Ovary (tissue), 7 donors: ENCODE measurements at regions not wholly inside any gene's neighbourhood (a gene's known extent, or its start where the extent isn't known, plus 50 kb on each side); places are given as distances from the start of the nearest gene placed in this dataset.

Experiments
- DNase-seq, 5 donors: peaks; one replicate each; pipeline ENCODE4 v3.0.0-alpha.2; 2019 to 2020
- H3K27ac ChIP-seq, 2 donors: fragments of 200-600 bp; one replicate each; pipeline versions ENCODE4 v1.5.1 to v1.8.0; 2019 to 2022
- H3K27me3 ChIP-seq: fragments of 200-600 bp; one replicate; pipeline ENCODE4 v1.8.0; 2022
- H3K36me3 ChIP-seq: fragments of 200-600 bp; sonication (generic); one replicate; pipeline ENCODE4 v1.5.1; 2019
- H3K4me1 ChIP-seq: one replicate; pipeline ENCODE4 v1.8.1; 2013; ENCODE audit warnings: mild to moderate bottlenecking, moderate library complexity; ENCODE audit not compliant: insufficient read depth
- H3K4me3 ChIP-seq: fragments of 200-600 bp; sonication (generic); one replicate; pipeline ENCODE4 v1.5.1; 2017
- H3K9me3 ChIP-seq, 2 donors: fragments of 200-600 bp in 1 of 2; sonication (generic) in 1 of 2; one replicate each; pipeline versions ENCODE4 v1.5.1 to v1.8.1; 2013 to 2019; ENCODE audit warnings: mild to moderate bottlenecking in 1 of 2, moderate library complexity in 1 of 2
- EP300 ChIP-seq: sonication (generic); formaldehyde crosslinking; IDR thresholded peaks from one replicate; pipeline ENCODE4 v1.6.1; 2017; ENCODE audit warnings: antibody characterized with exemption
- POLR2A ChIP-seq: fragments of 450-650 bp; IDR thresholded peaks from one replicate; pipeline ENCODE4 v1.6.1; 2017; ENCODE audit warnings: antibody characterized with exemption, mild to moderate bottlenecking, moderate library complexity
- WGBS, 3 donors: extraction: QIAGEN DNeasy Blood & Tissue Kit in 1 of 3; methylation state at CpG; one replicate each; pipeline versions ENCODE4 v1.1.5 to v1.1.7; 2013 to 2017; 5-methylcytosine and 5-hydroxymethylcytosine counted together
- intact Hi-C, 4 donors: fragments of 100-400 bp; cut with DNase I; formaldehyde crosslinking; loops; one replicate each; pipeline versions ENCODE4 v1.11.0 to v1.15.1; 2022 to 2023
- TF ChIP-seq, protein P1 (sequence below), 3 donors: fragments of 450-650 bp in 2 of 3; fragments of 200-600 bp in 1 of 3; IDR thresholded peaks; one replicate each; pipeline versions ENCODE4 v1.5.1 to v1.8.0; 2016 to 2022; ENCODE audit warnings: antibody characterized with exemption in 3 of 3, mild to moderate bottlenecking in 1 of 3
- donor health status: DM: no; HTN: no; CAD: no; lungs with moderate emphysema.
- donor health status: DM: no; HTN: no; CAD: no.
- donor health status: Bipolar disorder and iron deficiency.
- donor health status: DM: no; HTN: no; CAD: no.
- donor health status: DM: yes; HTN: yes; CAD: no.

DNA sequence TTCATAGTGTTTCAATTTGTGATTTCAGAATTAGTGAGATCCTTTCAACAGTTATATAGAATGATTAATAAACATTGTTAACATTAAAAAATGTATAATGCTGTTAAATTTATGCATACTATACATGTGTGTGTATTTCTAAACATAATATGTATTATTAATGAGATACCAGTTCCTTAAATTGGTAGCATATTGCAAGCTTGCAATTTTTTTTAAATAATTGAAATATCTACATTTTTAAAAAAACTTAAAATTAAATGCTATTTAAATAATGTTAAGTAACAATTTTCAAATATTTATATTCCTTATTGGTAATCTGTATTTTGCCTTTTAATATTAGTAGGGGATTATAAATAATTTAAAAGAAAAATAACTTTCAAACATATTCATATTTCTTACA, 1479.5 kb upstream of the PCDH7 start:
- DNase-seq = no peak
- TF ChIP-seq POLR2A (no peak), EP300 (no peak)
- TF ChIP-seq, protein P1, sequence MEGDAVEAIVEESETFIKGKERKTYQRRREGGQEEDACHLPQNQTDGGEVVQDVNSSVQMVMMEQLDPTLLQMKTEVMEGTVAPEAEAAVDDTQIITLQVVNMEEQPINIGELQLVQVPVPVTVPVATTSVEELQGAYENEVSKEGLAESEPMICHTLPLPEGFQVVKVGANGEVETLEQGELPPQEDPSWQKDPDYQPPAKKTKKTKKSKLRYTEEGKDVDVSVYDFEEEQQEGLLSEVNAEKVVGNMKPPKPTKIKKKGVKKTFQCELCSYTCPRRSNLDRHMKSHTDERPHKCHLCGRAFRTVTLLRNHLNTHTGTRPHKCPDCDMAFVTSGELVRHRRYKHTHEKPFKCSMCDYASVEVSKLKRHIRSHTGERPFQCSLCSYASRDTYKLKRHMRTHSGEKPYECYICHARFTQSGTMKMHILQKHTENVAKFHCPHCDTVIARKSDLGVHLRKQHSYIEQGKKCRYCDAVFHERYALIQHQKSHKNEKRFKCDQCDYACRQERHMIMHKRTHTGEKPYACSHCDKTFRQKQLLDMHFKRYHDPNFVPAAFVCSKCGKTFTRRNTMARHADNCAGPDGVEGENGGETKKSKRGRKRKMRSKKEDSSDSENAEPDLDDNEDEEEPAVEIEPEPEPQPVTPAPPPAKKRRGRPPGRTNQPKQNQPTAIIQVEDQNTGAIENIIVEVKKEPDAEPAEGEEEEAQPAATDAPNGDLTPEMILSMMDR (IDR thresholded peaks at IDR 0.05) = no peak
- intact Hi-C loops = no loop called here

DNA sequence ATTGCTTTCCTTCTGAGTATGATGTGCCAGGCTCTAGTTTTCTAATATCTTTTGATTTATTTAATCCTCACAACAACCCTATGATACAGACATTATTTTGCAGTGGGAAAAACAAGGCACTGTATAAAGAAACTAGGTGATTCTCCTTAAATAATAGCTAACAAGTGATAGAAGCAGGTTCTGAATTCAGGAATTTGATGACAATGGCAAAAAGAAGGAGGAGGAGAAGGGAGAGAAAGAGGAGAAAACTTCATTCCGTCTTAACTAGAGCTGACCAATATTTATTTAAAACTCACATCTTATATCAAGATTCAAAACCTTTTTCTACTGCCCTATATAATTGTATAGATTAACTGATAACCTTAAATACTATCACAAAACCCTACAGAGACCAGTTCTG, 1477.1 kb upstream of the PCDH7 start:
- TF ChIP-seq EP300 (no peak), POLR2A (no peak)
- TF ChIP-seq, protein P1 (IDR thresholded peaks at IDR 0.05) = no peak
- 74 to 90% (median 84%) methylated on average over 1 of the region's 1 CpG for WGBS, 3 donors
- H3K9me3 ChIP-seq = no peaks in the 10 kb centered on the region
- no peak overlapping the region for H3K27ac ChIP-seq
- H3K36me3 ChIP-seq = no peaks in the 10 kb centered on the region
- intact Hi-C loops = no loop called here
- H3K27me3 ChIP-seq = no peaks in the 10 kb centered on the region
- DNase-seq = no peak
- no peaks in the 10 kb centered on the region for H3K4me1 ChIP-seq
- no peak overlapping the region for H3K4me3 ChIP-seq

More for the DNA sequence above, 1479.5 kb upstream of the PCDH7 start:
- H3K4me1 ChIP-seq = no peaks in the 10 kb centered on the region
- H3K36me3 ChIP-seq = no peaks in the 10 kb centered on the region
- no peaks in the 10 kb centered on the region for H3K27me3 ChIP-seq
- H3K9me3 ChIP-seq = no peaks in the 10 kb centered on the region
- no peak overlapping the region for H3K27ac ChIP-seq
- no peak overlapping the region for H3K4me3 ChIP-seq

DNA sequence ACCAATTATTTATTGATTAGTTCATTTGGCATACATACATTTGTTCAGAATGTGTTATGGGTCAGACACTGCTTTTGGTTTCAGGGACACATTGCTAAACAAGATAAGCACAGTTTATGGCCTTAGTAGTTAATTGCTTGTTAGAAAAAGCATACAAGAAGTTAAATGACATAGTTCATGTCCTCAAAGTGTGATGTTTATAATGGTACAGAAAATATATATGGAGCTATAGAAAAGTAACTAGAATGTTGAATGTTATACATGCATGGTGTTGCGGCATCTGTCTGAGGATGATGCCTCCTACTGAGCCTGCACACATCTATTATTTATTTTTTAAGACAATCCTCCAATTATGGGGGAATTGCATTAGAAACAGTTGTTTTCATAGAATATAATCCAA, 1476.3 kb upstream of the PCDH7 start:
- intact Hi-C loops = no loop called here

DNA sequence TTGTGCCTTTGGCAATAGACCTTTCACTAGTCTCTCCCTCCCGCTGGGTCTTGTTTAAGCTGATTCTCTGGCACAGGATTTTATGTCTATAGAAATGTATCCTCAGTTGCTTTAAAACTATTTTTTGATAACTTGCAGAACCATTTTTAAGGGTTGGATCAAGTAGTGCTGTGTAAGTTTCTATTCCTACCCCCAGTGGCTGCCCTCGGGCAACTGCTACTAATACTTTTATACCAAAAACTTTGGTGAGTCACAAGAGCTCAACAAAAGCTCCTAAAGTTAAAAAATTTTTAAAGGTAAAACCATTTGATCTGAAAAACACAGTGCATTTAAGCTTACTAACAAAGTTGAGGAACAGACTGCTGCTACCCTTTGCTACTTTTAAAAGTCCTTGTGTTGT, 1460.6 kb upstream of the PCDH7 start:
- TF ChIP-seq, protein P1 (IDR thresholded peaks at IDR 0.05) = no peak
- TF ChIP-seq EP300 (no peak), POLR2A (no peak)
- intact Hi-C loops = no loop called here
- no peak overlapping the region for H3K27ac ChIP-seq
- no peaks in the 10 kb centered on the region for H3K9me3 ChIP-seq
- 82 to 87% (median 84%) methylated on average over 2 of the region's 2 CpGs for WGBS, 3 donors
- no peaks in the 10 kb centered on the region for H3K27me3 ChIP-seq
- H3K36me3 ChIP-seq = no peaks in the 10 kb centered on the region
- no peak overlapping the region for H3K4me3 ChIP-seq
- H3K4me1 ChIP-seq = no peaks in the 10 kb centered on the region
- no peak for DNase-seq

More for the DNA sequence above, 1476.3 kb upstream of the PCDH7 start:
- Histone ChIP-seq H3K27ac (no peak overlapping the region), H3K36me3 (no peaks in the 10 kb centered on the region), H3K9me3 (no peaks in the 10 kb centered on the region), H3K4me1 (no peaks in the 10 kb centered on the region), H3K4me3 (no peak overlapping the region), H3K27me3 (no peaks in the 10 kb centered on the region)
- TF ChIP-seq, protein P1 (IDR thresholded peaks at IDR 0.05) = no peak
- TF ChIP-seq EP300 (no peak), POLR2A (no peak)
- 91 to 97% (median 95%) methylated on average over 1 of the region's 1 CpG for WGBS, 3 donors
- DNase-seq = no peak

DNA sequence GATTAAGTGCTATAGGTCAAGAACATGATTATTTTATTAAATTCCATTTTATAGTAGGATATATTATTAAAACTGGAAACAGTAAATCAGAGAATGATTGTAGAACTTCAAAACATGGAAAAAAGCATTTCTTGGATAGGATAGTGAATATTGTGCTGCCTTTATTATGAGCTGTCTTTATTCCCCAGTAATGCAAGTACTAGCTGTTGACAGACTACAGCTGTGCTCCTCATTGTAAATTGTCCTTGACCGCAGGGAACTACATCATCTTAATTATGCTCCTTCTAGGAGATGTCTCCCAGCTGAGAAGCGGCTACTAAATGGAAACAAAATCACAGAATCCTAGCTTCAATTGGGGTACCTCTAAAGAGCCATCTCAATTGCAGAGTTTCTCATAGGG, 1457.2 kb upstream of the PCDH7 start:
- Histone ChIP-seq H3K27ac (no peak overlapping the region), H3K4me3 (no peak overlapping the region), H3K27me3 (no peaks in the 10 kb centered on the region), H3K4me1 (no peaks in the 10 kb centered on the region), H3K9me3 (no peaks in the 10 kb centered on the region), H3K36me3 (no peaks in the 10 kb centered on the region)
- 10 to 13% (median 12%) methylated on average over 2 of the region's 2 CpGs for WGBS, 3 donors
- intact Hi-C loops = no loop called here
- no peak for TF ChIP-seq EP300
- TF ChIP-seq POLR2A = no peak
- TF ChIP-seq, protein P1 (IDR thresholded peaks at IDR 0.05) = no peak
- no peak for DNase-seq
